K562 (cell line): ENCODE measurements at regions not wholly inside any gene's neighbourhood (a gene's known extent, or its start where the extent isn't known, plus 50 kb on each side); places are given as distances from the start of the nearest gene placed in this dataset.

ENCODE experiments used
- ATAC-seq: fragments of 200-7000 bp; cut with Tn5 transposase; 3 replicates; pipeline ENCODE4 v1.9.1; 2020; ENCODE audit warnings: moderate library complexity
- BruUV-seq: library from RNA; stranded (reverse); fragments of 400-500 nt; replicated peaks from 2 replicates; lab custom pipeline; 2021; lab: Mats Ljungman, UMichigan
- CTCF ChIA-PET: fragments of 300-600 bp; formaldehyde crosslinking; extraction: SDS; loops from one replicate; lab custom pipeline; 2021; ENCODE audit warnings: low intra/inter-chr PET ratio; lab: Yijun Ruan, JAX
- POLR2A ChIA-PET: fragments of 300-600, 350-650 bp; sonication (Branson Sonifier 250); formaldehyde crosslinking; extraction: SDS; loops from one replicate; lab custom pipeline; 2021; ENCODE audit warnings: antibody characterized with exemption, inconsistent platforms; lab: Yijun Ruan, JAX
- DNase-seq, 4 experiments: peaks; one replicate each; pipeline versions ENCODE4 v3.0.0 to v3.0.0-alpha.2; 2011 to 2018; ENCODE audit warnings: low spot score in 3 of 4, mixed read lengths in 3 of 4; ENCODE audit errors: extremely low read depth in 1 of 4
- FAIRE-seq: peaks from 2 replicates; lab custom pipeline; 2011; peaks lifted over from hg19 to GRCh38; lab: Jason Lieb, UNC
- H2AFZ ChIP-seq: 2 replicates; pipeline ENCODE4 v1.6.0; 2011; ENCODE audit warnings: low read depth, low read length, control low read depth, inconsistent platforms
- H3K27ac ChIP-seq: fragments of 200-600 bp; 3 replicates; pipeline ENCODE4 v1.8.0; 2011; ENCODE audit warnings: low read depth, mild to moderate bottlenecking, control low read depth, inconsistent platforms, low read length, moderate library complexity, mixed read lengths; ENCODE audit errors: extremely low read depth
- H3K27me3 ChIP-seq, 2 experiments: fragments of 300-600 bp in 1 of 2; 2 replicates in 1 of 2; 3 replicates in 1 of 2; pipeline versions ENCODE4 v1.6.0 to v1.8.0; 2011; ENCODE audit warnings: inconsistent platforms in 2 of 2, low read length in 2 of 2, mild to moderate bottlenecking in 1 of 2, mixed read lengths in 1 of 2, moderate library complexity in 1 of 2; ENCODE audit not compliant: control insufficient read depth in 2 of 2, insufficient read depth in 2 of 2
- H3K36me3 ChIP-seq: fragments of 300-600 bp; 3 replicates; pipeline ENCODE4 v1.8.0; 2011; ENCODE audit warnings: mild to moderate bottlenecking, low read length, inconsistent platforms; ENCODE audit not compliant: control insufficient read depth, insufficient read depth
- H3K4me1 ChIP-seq, 2 experiments: fragments of 200-600 bp in 1 of 2; replicated peaks in 1 of 2; 2 replicates in 1 of 2; 3 replicates in 1 of 2; pipeline versions ENCODE4 v1.5.1 to v1.8.0; 2011; ENCODE audit warnings: inconsistent platforms in 2 of 2, low read length in 2 of 2, mild to moderate bottlenecking in 1 of 2, mixed read lengths in 1 of 2, moderate library complexity in 1 of 2; ENCODE audit not compliant: control insufficient read depth in 2 of 2, insufficient read depth in 2 of 2
- H3K4me2 ChIP-seq: 2 replicates; pipeline ENCODE4 v1.6.1; 2011; ENCODE audit warnings: low read length, control low read depth, inconsistent platforms, mixed read lengths; ENCODE audit not compliant: insufficient read depth
- H3K4me3 ChIP-seq: fragments of 200-600 bp; sonication (generic), shearing (Covaris generic); 2 replicates; pipeline ENCODE4 v1.5.1; 2016; ENCODE audit warnings: control low read depth, inconsistent platforms
- H3K79me2 ChIP-seq: fragments of 200-600 bp; 3 replicates; pipeline ENCODE4 v1.8.0; 2011; ENCODE audit warnings: low read length, inconsistent platforms; ENCODE audit not compliant: control insufficient read depth, insufficient read depth
- H3K9ac ChIP-seq, 2 experiments: 2 replicates each; pipeline versions ENCODE4 v1.6.0 to v1.6.1; 2011; ENCODE audit warnings: low read depth in 2 of 2, low read length in 2 of 2, control low read depth in 1 of 2, inconsistent platforms in 1 of 2, mild to moderate bottlenecking in 1 of 2, mixed read lengths in 1 of 2; ENCODE audit not compliant: insufficient read depth in 1 of 2
- H3K9me1 ChIP-seq: one replicate; pipeline ENCODE4 v1.6.0; 2011; ENCODE audit warnings: inconsistent platforms, mild to moderate bottlenecking, low read length, moderate library complexity; ENCODE audit not compliant: control insufficient read depth, insufficient read depth
- H3K9me3 ChIP-seq: replicated peaks from 2 replicates; pipeline ENCODE4 v1.5.1; 2011; ENCODE audit warnings: low read depth, low read length, inconsistent platforms; ENCODE audit not compliant: control insufficient read depth, insufficient read depth
- H4K20me1 ChIP-seq: replicated peaks from 2 replicates; pipeline ENCODE4 v1.6.1; 2011; ENCODE audit warnings: low read length, inconsistent platforms, mixed read lengths; ENCODE audit not compliant: control insufficient read depth, insufficient read depth
- CHD1 ChIP-seq: fragments of 200-600 bp; sonication (generic); IDR thresholded peaks from one replicate; pipeline ENCODE4 v1.6.1; 2012; ENCODE audit warnings: mild to moderate bottlenecking, moderate library complexity, low read length, inconsistent platforms
- CREB3L1 ChIP-seq: fragments of 450-650 bp; IDR thresholded peaks from 2 replicates; pipeline ENCODE4 v1.6.1; 2014; ENCODE audit warnings: low read depth, mild to moderate bottlenecking, moderate library complexity, borderline replicate concordance
- ETS1 ChIP-seq: conservative IDR thresholded peaks from 2 replicates; pipeline ENCODE4 v1.6.1; 2011; ENCODE audit warnings: low read depth, mild to moderate bottlenecking, low read length; ENCODE audit not compliant: control insufficient read depth
- FOXJ3 ChIP-seq: sonication (generic); formaldehyde crosslinking; IDR thresholded peaks from 2 replicates; pipeline ENCODE4 v1.4.0; 2020; ENCODE audit warnings: mild to moderate bottlenecking, missing genetic modification reagents
- GABPB2 ChIP-seq: fragments of 250-450 bp; sonication (Bioruptor Pico); conservative IDR thresholded peaks from 2 replicates; pipeline ENCODE4 v1.5.1; 2021; ENCODE audit warnings: mild to moderate bottlenecking
- NFYB ChIP-seq: IDR thresholded peaks from 2 replicates; pipeline ENCODE4 v1.6.1; 2011; ENCODE audit warnings: mild to moderate bottlenecking, moderate library complexity; ENCODE audit not compliant: insufficient read length; ENCODE audit errors: extremely low read depth
- NRF1 ChIP-seq, 2 experiments: fragments of 450-650 bp; IDR thresholded peaks in 1 of 2; conservative IDR thresholded peaks in 1 of 2; 2 replicates each; pipeline ENCODE4 v1.6.1; 2014; ENCODE audit warnings: mild to moderate bottlenecking in 2 of 2
- POLR2G ChIP-seq: fragments of 200-400 bp; formaldehyde crosslinking; IDR thresholded peaks from 2 replicates; pipeline ENCODE4 v1.6.1; 2017; ENCODE audit warnings: low read depth, mild to moderate bottlenecking, antibody characterized with exemption, low read length, moderate library complexity
- POLR3G ChIP-seq: IDR thresholded peaks from 2 replicates; pipeline ENCODE4 v1.6.1; 2011; ENCODE audit not compliant: insufficient read length, insufficient replicate concordance; ENCODE audit errors: extremely low read depth
- PYGO2 ChIP-seq: fragments of 450-650 bp; IDR thresholded peaks from 2 replicates; pipeline ENCODE4 v1.6.1; 2016; ENCODE audit warnings: mild to moderate bottlenecking, missing genetic modification characterization, moderate library complexity, missing compliant biosample characterization
- SUPT5H ChIP-seq: fragments of 450-650 bp; IDR thresholded peaks from 2 replicates; pipeline ENCODE4 v1.6.1; 2016
- THAP12 ChIP-seq: fragments of 250-450 bp; sonication (Bioruptor Pico); IDR thresholded peaks from 2 replicates; pipeline ENCODE4 v1.9.0; 2021; ENCODE audit warnings: mild to moderate bottlenecking, inconsistent platforms
- ZFP30 ChIP-seq: fragments of 250-450 bp; sonication (Bioruptor Pico); IDR thresholded peaks from 2 replicates; pipeline ENCODE4 v1.8.0; 2022; ENCODE audit warnings: moderate library complexity, mild to moderate bottlenecking, inconsistent platforms, borderline replicate concordance
- ZNF175 ChIP-seq: fragments of 200-800 bp; sonication (Bioruptor generic); IDR thresholded peaks from 2 replicates; pipeline ENCODE4 v1.6.1; 2016; ENCODE audit warnings: low read depth, mild to moderate bottlenecking, missing genetic modification characterization, missing compliant biosample characterization
- ZNF444 ChIP-seq: fragments of 250-450 bp; sonication (Bioruptor Pico); IDR thresholded peaks from 2 replicates; pipeline ENCODE4 v1.4.0; 2020; ENCODE audit warnings: mild to moderate bottlenecking, moderate library complexity
- WGBS: fragments of 100-300 bp; shearing (Covaris generic); methylation state at CpG from one replicate; pipeline ENCODE4 v1.1.6; 2016; ENCODE audit warnings: low coverage, mixed read lengths; ENCODE audit not compliant: insufficient coverage; ENCODE audit errors: missing lambda C conversion rate; 5-methylcytosine and 5-hydroxymethylcytosine counted together
- in situ Hi-C: fragments of 300-500 bp; cut with MboI; formaldehyde crosslinking; loops from 4 replicates; pipeline ENCODE4 v1.15.0; 2018; ENCODE audit warnings: inconsistent platforms, mixed read lengths
- intact Hi-C: fragments of 100-400 bp; cut with micrococcal nuclease; formaldehyde crosslinking; loops from 2 replicates; pipeline ENCODE4 v1.14.2; 2022
- TF ChIP-seq, protein P1 (sequence below): fragments of 450-650 bp; formaldehyde crosslinking; IDR thresholded peaks from 2 replicates; pipeline ENCODE4 v1.4.0; 2022; ENCODE audit warnings: mild to moderate bottlenecking, moderate library complexity

DNA sequence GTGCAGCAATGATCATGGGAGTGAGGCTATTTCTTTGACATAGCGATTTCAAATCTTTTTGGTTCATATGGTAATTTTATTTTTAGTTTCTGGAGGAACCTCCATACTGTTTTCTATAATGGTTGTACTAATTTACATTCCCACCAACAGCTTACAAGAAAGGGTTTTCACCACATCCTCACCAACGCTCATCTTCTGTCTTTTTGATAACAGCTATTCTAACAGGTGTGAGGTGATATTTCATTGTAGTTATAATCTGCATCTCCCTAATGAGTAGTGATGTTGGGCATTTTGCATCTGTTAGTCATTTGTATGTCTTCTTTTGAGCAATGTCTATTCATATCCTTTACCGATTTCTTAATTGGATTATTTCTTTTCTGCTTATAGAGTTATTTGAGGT is 75.0 kb upstream of the FHIP2A start (continued):
- TF ChIP-seq ETS1 (no peak), FOXJ3 (CRISPR knock-in tag) (no peak), CHD1 (no peak), NFYB (no peak), SUPT5H (no peak)

- DNase-seq (no peak), ATAC-seq (no peak), FAIRE-seq (no peak)
- Histone ChIP-seq H3K9me1 (no peaks in the 10 kb centered on the region), H3K9ac (no peak overlapping the region), H3K4me2 (no peak overlapping the region), H4K20me1 (no peaks in the 10 kb centered on the region), H3K36me3 (no peaks in the 10 kb centered on the region), H3K27ac (no peak overlapping the region), H3K4me3 (no peak overlapping the region), H3K27me3 (no peaks in the 10 kb centered on the region), H3K9me3 (no peaks in the 10 kb centered on the region), H2AFZ (no peak overlapping the region), H3K4me1 (no peaks in the 10 kb centered on the region), H3K79me2 (no peaks in the 10 kb centered on the region)
- in situ Hi-C loops (no loop called here), intact Hi-C loops (no loop called here)
- POLR2A ChIA-PET: no interaction called here
- BruUV-seq: no TSS peak
- CTCF ChIA-PET: no interaction called here
- 0% methylated on average over 1 of the region's 1 CpG for WGBS
- TF ChIP-seq ZFP30 (CRISPR knock-in tag) (no peak), ZNF175 (CRISPR knock-in tag) (no peak), THAP12 (no peak), GABPB2 (no peak), PYGO2 (tag) (no peak), ZNF444 (CRISPR knock-in tag) (no peak), POLR3G (no peak), CREB3L1 (no peak), NRF1 (conservative IDR thresholded peaks at IDR 0.05 in 1 of 2, IDR thresholded peaks at IDR 0.05 in 1 of 2) (no peak), POLR2G (no peak)
- TF ChIP-seq, protein P1, sequence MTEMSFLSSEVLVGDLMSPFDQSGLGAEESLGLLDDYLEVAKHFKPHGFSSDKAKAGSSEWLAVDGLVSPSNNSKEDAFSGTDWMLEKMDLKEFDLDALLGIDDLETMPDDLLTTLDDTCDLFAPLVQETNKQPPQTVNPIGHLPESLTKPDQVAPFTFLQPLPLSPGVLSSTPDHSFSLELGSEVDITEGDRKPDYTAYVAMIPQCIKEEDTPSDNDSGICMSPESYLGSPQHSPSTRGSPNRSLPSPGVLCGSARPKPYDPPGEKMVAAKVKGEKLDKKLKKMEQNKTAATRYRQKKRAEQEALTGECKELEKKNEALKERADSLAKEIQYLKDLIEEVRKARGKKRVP (CRISPR knock-in tag): no peak
Observed at GRCh38 chr10:114748241-114748640, 73.3 kb upstream of the FHIP2A start.
